OCI-LY7 (cell line): ENCODE measurements at regions not wholly inside any gene's neighbourhood (a gene's known extent, or its start where the extent isn't known, plus 50 kb on each side); places are given as distances from the start of the nearest gene placed in this dataset.

Source experiments
- BruUV-seq: library from RNA; stranded (reverse); fragments of 400-500 nt; replicated peaks from 2 replicates; lab custom pipeline; 2021; lab: Mats Ljungman, UMichigan
- CTCF ChIA-PET: fragments of 300-600 bp; sonication (Branson Sonifier 250); formaldehyde crosslinking; loops from one replicate; lab custom pipeline; 2022; ENCODE audit warnings: antibody characterized with exemption; ENCODE audit not compliant: unreplicated experiment; lab: Charles Lee
- POLR2A ChIA-PET: fragments of 300-600 bp; sonication (Branson Sonifier 250); formaldehyde crosslinking; loops from one replicate; lab custom pipeline; 2022; ENCODE audit warnings: antibody characterized with exemption; lab: Charles Lee
- DNase-seq: peaks from one replicate; pipeline ENCODE4 v3.0.0-alpha.2; 2015; ENCODE audit warnings: low spot score
- H2AFZ ChIP-seq: fragments of 200-600 bp; sonication (generic), shearing (Covaris generic); 2 replicates; pipeline ENCODE4 v1.6.1; 2014; ENCODE audit warnings: mild to moderate bottlenecking, antibody characterized with exemption, low read length, moderate library complexity
- H3K27ac ChIP-seq: fragments of 200-600 bp; sonication (generic); 2 replicates; pipeline ENCODE4 v1.5.1; 2014; ENCODE audit warnings: mixed run types, low read depth, mild to moderate bottlenecking, moderate library complexity, low read length, inconsistent platforms; ENCODE audit not compliant: poor library complexity, severe bottlenecking
- H3K36me3 ChIP-seq: fragments of 200-600 bp; sonication (generic); 2 replicates; pipeline ENCODE4 v1.6.1; 2014; ENCODE audit warnings: mild to moderate bottlenecking, antibody characterized with exemption, low read length, moderate library complexity, mixed read lengths; ENCODE audit not compliant: insufficient read depth
- H3K4me1 ChIP-seq: fragments of 200-600 bp; sonication (generic); 2 replicates; pipeline ENCODE4 v1.5.1; 2014; ENCODE audit warnings: mild to moderate bottlenecking, low read length; ENCODE audit not compliant: insufficient read depth, poor library complexity, severe bottlenecking
- H3K4me2 ChIP-seq: fragments of 200-600 bp; sonication (generic); 2 replicates; pipeline ENCODE4 v1.6.1; 2014; ENCODE audit warnings: mild to moderate bottlenecking, low read length
- H3K4me3 ChIP-seq: fragments of 200-600 bp; sonication (generic); 2 replicates; pipeline ENCODE4 v1.5.1; 2014; ENCODE audit warnings: mild to moderate bottlenecking, low read depth, low read length; ENCODE audit not compliant: poor library complexity, severe bottlenecking
- H3K79me2 ChIP-seq: fragments of 200-600 bp; sonication (generic); 2 replicates; pipeline ENCODE4 v1.6.1; 2016; ENCODE audit warnings: low read depth, mild to moderate bottlenecking, low read length, moderate library complexity, mixed read lengths; ENCODE audit not compliant: insufficient read depth
- H3K9me2 ChIP-seq: fragments of 200-600 bp; sonication (generic); 2 replicates; pipeline ENCODE4 v1.6.1; 2016; ENCODE audit warnings: mild to moderate bottlenecking, low read length, mixed read lengths; ENCODE audit not compliant: insufficient read depth
- H3K9me3 ChIP-seq: fragments of 200-600 bp; sonication (generic); 2 replicates; pipeline ENCODE4 v1.6.1; 2014; ENCODE audit warnings: mild to moderate bottlenecking, mixed run types, low read length, mixed read lengths
- H4K20me1 ChIP-seq: fragments of 200-600 bp; sonication (generic); 2 replicates; pipeline ENCODE4 v1.6.1; 2014; ENCODE audit warnings: mild to moderate bottlenecking, antibody characterized with exemption, low read length, moderate library complexity, mixed read lengths; ENCODE audit not compliant: insufficient read depth
- CTCF ChIP-seq: fragments of 200-600 bp; sonication (generic); conservative IDR thresholded peaks from 2 replicates; pipeline ENCODE4 v1.5.1; 2014; ENCODE audit warnings: mild to moderate bottlenecking, antibody characterized with exemption, low read length, moderate library complexity, mixed read lengths
- EZH2phosphoT487 ChIP-seq: fragments of 200-600 bp; sonication (generic); IDR thresholded peaks from 2 replicates; pipeline ENCODE4 v1.6.1; 2018; ENCODE audit warnings: low read depth, borderline replicate concordance, mild to moderate bottlenecking, mixed run types, antibody characterized with exemption, low read length, moderate library complexity, mixed read lengths
- intact Hi-C: fragments of 100-400 bp; cut with micrococcal nuclease; formaldehyde crosslinking; loops from one replicate; pipeline ENCODE4 v1.10.0; 2022; ENCODE audit not compliant: unreplicated experiment

GRCh38 chr3:96069065-96069464 is 745.3 kb upstream of the EPHA6 start:
- no peak for TF ChIP-seq EZH2phosphoT487
- TF ChIP-seq CTCF: no peak
- no peaks in the 10 kb centered on the region for H3K9me3 ChIP-seq

DNA sequence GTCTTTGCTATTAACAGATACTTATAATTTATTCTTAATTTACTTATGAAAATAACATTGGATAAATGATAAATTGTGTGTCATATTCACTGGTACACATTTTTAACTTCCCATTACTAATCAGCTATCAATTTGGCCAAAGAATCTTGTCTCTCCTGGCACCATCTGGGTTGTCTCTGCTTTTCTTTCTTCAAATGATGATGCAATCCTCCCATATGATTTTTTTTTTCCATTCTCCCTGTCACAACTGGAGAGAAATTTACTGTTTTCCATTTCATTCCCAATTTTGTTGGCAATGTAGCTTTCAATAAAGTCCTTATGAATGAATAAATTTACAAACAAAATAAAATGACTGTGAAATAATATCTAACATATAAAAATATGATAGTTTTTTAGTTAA is 743.7 kb upstream of the EPHA6 start:
- Histone ChIP-seq H3K79me2 (no peaks in the 10 kb centered on the region), H3K9me3 (no peaks in the 10 kb centered on the region), H3K9me2 (no peaks in the 10 kb centered on the region), H3K4me1 (no peaks in the 10 kb centered on the region), H3K27ac (no peak overlapping the region), H4K20me1 (no peaks in the 10 kb centered on the region), H3K36me3 (no peaks in the 10 kb centered on the region), H2AFZ (no peak overlapping the region), H3K4me3 (no peak overlapping the region), H3K4me2 (no peak overlapping the region)
- no peak for TF ChIP-seq EZH2phosphoT487
- TF ChIP-seq CTCF: no peak
- intact Hi-C loops: no loop called here
- ChIA-PET CTCF (no interaction called here), POLR2A (interaction anchor here (0.6 kb wide), 2 partner anchors 86 to 537 kb away, joined by 3 to 5 read pairs; no protein-coding TSS in a partner anchor)
- no TSS peak for BruUV-seq
- DNase-seq: no peak

More at GRCh38 chr3:96069065-96069464, 745.3 kb upstream of the EPHA6 start:
- ChIA-PET CTCF (no interaction called here), POLR2A (no interaction called here)
- no peaks in the 10 kb centered on the region for H3K4me1 ChIP-seq
- BruUV-seq: no TSS peak
- H3K36me3 ChIP-seq: no peaks in the 10 kb centered on the region
- no peak overlapping the region for H3K4me2 ChIP-seq
- H3K9me2 ChIP-seq: no peaks in the 10 kb centered on the region
- no peaks in the 10 kb centered on the region for H4K20me1 ChIP-seq
- DNase-seq: no peak
- H3K79me2 ChIP-seq: no peaks in the 10 kb centered on the region
- no peak overlapping the region for H3K27ac ChIP-seq
- intact Hi-C loops: no loop called here
- H2AFZ ChIP-seq: no peak overlapping the region
- no peak overlapping the region for H3K4me3 ChIP-seq

DNA sequence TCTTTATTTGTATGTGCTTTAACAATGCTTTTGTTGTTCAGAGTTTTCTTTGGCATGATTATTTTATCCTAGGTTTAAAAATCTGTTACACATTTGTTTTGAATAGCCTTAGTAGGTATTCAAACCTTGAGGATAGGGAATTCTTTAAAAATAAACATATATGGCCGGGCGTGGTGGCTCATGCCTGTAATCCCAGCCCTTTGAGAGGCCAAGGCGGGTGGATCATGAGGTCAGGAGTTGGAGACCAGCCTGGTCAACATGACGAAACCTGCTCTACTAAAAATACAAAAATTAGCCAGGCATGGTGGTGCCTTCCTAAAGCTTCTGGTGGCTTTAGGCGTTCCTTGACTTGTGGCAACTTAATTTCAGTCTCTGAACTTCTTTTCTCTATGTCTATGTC is 743.3 kb upstream of the EPHA6 start:
- no peak for TF ChIP-seq CTCF
- no peak for TF ChIP-seq EZH2phosphoT487
- Histone ChIP-seq H3K9me3 (no peaks in the 10 kb centered on the region), H3K27ac (no peak overlapping the region), H3K4me3 (no peak overlapping the region), H4K20me1 (no peaks in the 10 kb centered on the region), H3K36me3 (no peaks in the 10 kb centered on the region), H2AFZ (no peak overlapping the region), H3K79me2 (no peaks in the 10 kb centered on the region), H3K4me1 (no peaks in the 10 kb centered on the region), H3K4me2 (no peak overlapping the region), H3K9me2 (no peaks in the 10 kb centered on the region)
- ChIA-PET CTCF (no interaction called here), POLR2A (interaction anchor here (0.6 kb wide), 1 partner anchor 537 kb away, joined by 3 read pairs; no protein-coding TSS in a partner anchor)
- no TSS peak for BruUV-seq
- no peak for DNase-seq
- intact Hi-C loops: no loop called here
